Coronary artery (tissue), 2 donors: ENCODE measurements at regions not wholly inside any gene's neighbourhood (a gene's known extent, or its start where the extent isn't known, plus 50 kb on each side); places are given as distances from the start of the nearest gene placed in this dataset.

Source experiments
- DNase-seq: peaks from one replicate; pipeline ENCODE4 v3.0.0-alpha.2; 2017; ENCODE audit warnings: low spot score
- H3K27ac ChIP-seq, 2 donors: fragments of 200-600 bp; sonication (generic); one replicate each; pipeline ENCODE4 v1.5.1; 2016 to 2019
- H3K4me3 ChIP-seq: fragments of 200-600 bp; sonication (generic); 2 replicates; pipeline ENCODE4 v1.5.1; 2016; ENCODE audit warnings: mild to moderate bottlenecking, moderate library complexity
- CTCF ChIP-seq: fragments of 200-600 bp; sonication (generic); IDR thresholded peaks from one replicate; pipeline ENCODE4 v1.5.1; 2019; ENCODE audit warnings: antibody characterized with exemption

- DNase-seq: no peak
- H3K4me3 ChIP-seq: no peak overlapping the region
- no peak overlapping the region for H3K27ac ChIP-seq
- no peak for TF ChIP-seq CTCF
Observed at GRCh38 chr7:112873831-112874553, 83.8 kb upstream of the TMEM168 start.

GRCh38 chr7:112869111-112869774 is 79.0 kb upstream of the TMEM168 start:
- TF ChIP-seq CTCF: no peak
- no peak for DNase-seq
- Histone ChIP-seq H3K4me3 (no peak overlapping the region), H3K27ac (no peak overlapping the region)

GRCh38 chr7:112868609-112869008 is 78.4 kb upstream of the TMEM168 start:
- DNase-seq: no peak
- Histone ChIP-seq H3K27ac (no peak overlapping the region), H3K4me3 (no peak overlapping the region)
- no peak for TF ChIP-seq CTCF

- TF ChIP-seq CTCF: no peak
- Histone ChIP-seq H3K27ac (no peak overlapping the region), H3K4me3 (no peak overlapping the region)
- no peak for DNase-seq
Observed at GRCh38 chr7:112866424-112866823, 76.2 kb upstream of the TMEM168 start.

GRCh38 chr7:112864380-112864779 is 74.2 kb upstream of the TMEM168 start:
- Histone ChIP-seq H3K27ac (no peak overlapping the region), H3K4me3 (no peak overlapping the region)
- no peak for TF ChIP-seq CTCF
- no peak for DNase-seq

GRCh38 chr7:112858838-112859237 is 68.6 kb upstream of the TMEM168 start:
- Histone ChIP-seq H3K27ac (no peak overlapping the region), H3K4me3 (no peak overlapping the region)
- TF ChIP-seq CTCF: no peak
- DNase-seq: no peak

GRCh38 chr7:112855227-112855626 is 65.0 kb upstream of the TMEM168 start:
- no peak overlapping the region for H3K27ac ChIP-seq
- DNase-seq: no peak
- H3K4me3 ChIP-seq: no peak overlapping the region

More at GRCh38 chr7:112855227-112855626, 65.0 kb upstream of the TMEM168 start:
- no peak for TF ChIP-seq CTCF
